Neural progenitor cell (in vitro differentiated cells): ENCODE measurements at regions not wholly inside any gene's neighbourhood (a gene's known extent, or its start where the extent isn't known, plus 50 kb on each side); places are given as distances from the start of the nearest gene placed in this dataset.
A peak's percentile ranks its signal among the peaks of the same experiment; 100 is the strongest.

ENCODE experiments used
- DNase-seq: peaks from one replicate; pipeline ENCODE4 v3.0.0-alpha.2; 2016; ENCODE audit warnings: low spot score
- H2AFZ ChIP-seq: fragments of 200-600 bp; sonication (generic); replicated peaks from 2 replicates; pipeline ENCODE4 v1.6.1; 2016; ENCODE audit warnings: antibody characterized with exemption
- H3F3A ChIP-seq: fragments of 200-600 bp; sonication (generic); 2 replicates; pipeline ENCODE4 v1.6.1; 2016; ENCODE audit warnings: antibody characterized with exemption, low read depth
- H3K27ac ChIP-seq: fragments of 200-600 bp; sonication (generic); 2 replicates; pipeline ENCODE4 v1.5.1; 2016; ENCODE audit warnings: mild to moderate bottlenecking
- H3K27me3 ChIP-seq: fragments of 200-600 bp; sonication (generic); 2 replicates; pipeline ENCODE4 v1.6.1; 2016; ENCODE audit warnings: mild to moderate bottlenecking, moderate library complexity
- H3K36me3 ChIP-seq: fragments of 200-600 bp; sonication (generic); 2 replicates; pipeline ENCODE4 v1.5.1; 2016
- H3K4me1 ChIP-seq: fragments of 200-600 bp; sonication (generic); 2 replicates; pipeline ENCODE4 v1.6.1; 2016; ENCODE audit warnings: mixed run types
- H3K4me2 ChIP-seq: fragments of 200-600 bp; sonication (generic); 2 replicates; pipeline ENCODE4 v1.6.1; 2016
- H3K4me3 ChIP-seq: fragments of 200-600 bp; sonication (generic); 2 replicates; pipeline ENCODE4 v1.5.1; 2016
- H3K79me2 ChIP-seq: fragments of 200-600 bp; sonication (generic); 2 replicates; pipeline ENCODE4 v1.6.1; 2016; ENCODE audit warnings: low read depth
- H3K9ac ChIP-seq: fragments of 200-600 bp; sonication (generic); 2 replicates; pipeline ENCODE4 v1.6.1; 2016
- H3K9me3 ChIP-seq: fragments of 200-600 bp; sonication (generic); 2 replicates; pipeline ENCODE4 v1.5.1; 2016; ENCODE audit warnings: low read depth
- H4K20me1 ChIP-seq: fragments of 200-600 bp; sonication (generic); 2 replicates; pipeline ENCODE4 v1.6.1; 2016; ENCODE audit warnings: low read depth
- H3K27ac Mint-ChIP-seq: 3 replicates; pipeline ENCODE4 v1.8.0; 2021; ENCODE audit warnings: mixed read lengths
- H3K27me3 Mint-ChIP-seq: 2 replicates; pipeline ENCODE4 v1.8.0; 2022; ENCODE audit warnings: low read depth, mild to moderate bottlenecking, inconsistent platforms, moderate library complexity, mixed read lengths; ENCODE audit not compliant: insufficient read depth
- H3K36me3 Mint-ChIP-seq: 3 replicates; pipeline ENCODE4 v1.8.0; 2021; ENCODE audit warnings: mixed read lengths
- H3K4me1 Mint-ChIP-seq: 3 replicates; pipeline ENCODE4 v1.8.0; 2021; ENCODE audit warnings: mixed read lengths
- H3K4me3 Mint-ChIP-seq: 3 replicates; pipeline ENCODE4 v1.8.0; 2021; ENCODE audit warnings: mild to moderate bottlenecking, moderate library complexity, mixed read lengths
- H3K9me3 Mint-ChIP-seq: 3 replicates; pipeline ENCODE4 v1.8.0; 2020; ENCODE audit warnings: mixed read lengths
- CTCF ChIP-seq: fragments of 200-600 bp; sonication (generic); IDR thresholded peaks from 2 replicates; pipeline ENCODE4 v1.5.1; 2017; ENCODE audit warnings: antibody characterized with exemption, mild to moderate bottlenecking
- EZH2 ChIP-seq: fragments of 200-600 bp; sonication (generic); IDR thresholded peaks from 2 replicates; pipeline ENCODE4 v1.6.1; 2017; ENCODE audit warnings: antibody characterized with exemption, mild to moderate bottlenecking, moderate library complexity
- EZH2phosphoT487 ChIP-seq: fragments of 200-600 bp; sonication (generic); IDR thresholded peaks from 2 replicates; pipeline ENCODE4 v1.6.1; 2017; ENCODE audit warnings: antibody characterized with exemption

DNA sequence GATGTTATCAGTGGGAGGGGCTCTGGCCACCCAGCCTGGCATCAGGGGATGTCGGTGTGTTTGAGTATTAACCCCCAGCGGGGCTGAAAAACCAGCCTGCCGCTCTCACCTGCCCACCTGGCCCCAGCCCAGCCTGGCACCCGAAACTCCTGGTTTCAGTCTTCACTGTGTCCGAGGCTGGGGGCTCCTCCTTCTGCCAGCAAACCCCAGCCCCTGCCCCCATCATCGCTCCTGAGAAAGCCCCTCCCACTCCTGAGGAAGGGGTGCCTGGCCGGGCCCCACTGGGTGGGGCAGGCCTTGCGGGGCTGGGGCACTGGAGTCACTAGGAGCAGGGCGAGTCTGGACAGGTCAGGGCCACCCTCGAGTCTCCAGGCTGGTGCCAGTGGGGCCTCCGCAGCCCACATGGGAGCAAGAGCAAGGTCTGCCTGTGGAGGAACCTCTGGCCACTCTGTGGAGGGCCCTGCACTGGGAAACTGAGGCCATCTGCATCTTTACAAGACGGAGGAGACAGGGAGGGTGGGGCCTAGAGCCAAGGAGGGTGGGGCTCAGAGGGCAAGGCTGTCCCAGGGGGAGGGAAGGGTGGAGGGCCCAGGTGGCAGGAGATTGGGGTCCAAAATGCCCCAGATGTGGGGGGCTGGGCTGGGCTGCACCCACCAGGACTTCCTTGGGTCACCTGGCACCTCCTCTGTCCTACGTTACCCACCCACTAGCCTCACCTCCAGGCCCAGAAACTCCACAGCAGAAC, 51.5 kb upstream of the NOTCH1 start:
- no peak for TF ChIP-seq CTCF
- Histone ChIP-seq H2AFZ (no peak overlapping the region), H3K4me3 (no peak overlapping the region), H3K4me1 (peaks cover 43% of the 10 kb centered on the region), H3K36me3 (no peaks in the 10 kb centered on the region), H3K27ac (no peak overlapping the region), H3K9ac (no peak overlapping the region), H3K27me3 (no peaks in the 10 kb centered on the region), H3F3A (peaks cover 9% of the 10 kb centered on the region), H3K79me2 (no peaks in the 10 kb centered on the region), H3K9me3 (no peaks in the 10 kb centered on the region), H4K20me1 (no peaks in the 10 kb centered on the region), H3K4me2 (no peak overlapping the region)
- H3K9me3 Mint-ChIP-seq: peaks cover under 1% of the 10 kb centered on the region
- peaks cover 29% of the 10 kb centered on the region for H3K4me1 Mint-ChIP-seq
- DNase-seq: no peak
- H3K4me3 Mint-ChIP-seq: no peak overlapping the region
- H3K27me3 Mint-ChIP-seq: peaks cover 18% of the 10 kb centered on the region
- no peak overlapping the region for H3K27ac Mint-ChIP-seq
- peaks cover 4% of the 10 kb centered on the region for H3K36me3 Mint-ChIP-seq

DNA sequence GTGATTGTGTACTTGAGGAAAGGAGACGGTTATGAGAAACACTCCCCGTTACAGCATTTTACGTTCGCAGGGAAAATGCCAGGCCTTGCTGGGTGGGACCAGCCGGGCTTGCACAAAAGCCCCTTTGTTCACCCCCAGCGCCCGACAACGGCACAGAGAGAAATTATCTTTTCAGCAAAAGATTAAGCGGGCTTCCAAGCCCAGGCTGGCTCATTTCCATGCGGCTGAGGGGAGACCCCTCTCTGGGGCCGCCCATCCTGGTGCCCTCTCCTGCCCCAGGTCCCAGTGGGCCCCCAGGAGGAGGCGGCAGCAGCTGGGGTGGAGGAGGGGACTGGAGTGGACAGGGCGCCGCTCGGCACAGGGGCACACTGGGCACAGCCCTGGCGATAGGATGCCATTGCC, 50.8 kb upstream of the NOTCH1 start:
- no peak overlapping the region for H3K4me3 Mint-ChIP-seq
- H3K36me3 Mint-ChIP-seq: peaks cover 4% of the 10 kb centered on the region

DNA sequence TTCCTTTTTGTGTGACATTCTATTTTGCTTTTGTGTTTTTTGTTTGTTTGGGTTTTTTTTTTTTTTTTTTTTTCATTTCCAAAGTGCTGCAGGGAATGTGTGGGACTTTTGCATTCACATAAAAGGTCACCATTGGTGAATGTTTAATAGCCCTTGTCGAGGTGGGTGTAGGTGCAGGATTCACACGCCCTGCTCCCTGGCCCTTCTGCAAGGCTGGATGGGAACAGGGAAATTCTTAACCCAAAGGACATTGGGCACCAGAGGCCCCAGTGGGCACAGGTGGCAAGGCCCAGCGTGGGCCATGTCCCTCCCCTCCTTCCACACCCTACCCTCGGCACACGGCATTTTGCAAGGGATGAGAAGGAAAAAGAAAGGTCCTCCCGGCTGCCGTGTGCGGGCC, 50.4 kb upstream of the NOTCH1 start:
- Histone ChIP-seq H3K4me2 (peak overlapping the region; percentile 54), H3K36me3 (no peaks in the 10 kb centered on the region), H3K27ac (no peak overlapping the region), H2AFZ (no peak overlapping the region), H3K9me3 (no peaks in the 10 kb centered on the region), H3K27me3 (no peaks in the 10 kb centered on the region), H3K79me2 (no peaks in the 10 kb centered on the region), H3F3A (peaks cover 9% of the 10 kb centered on the region), H3K4me3 (no peak overlapping the region), H4K20me1 (no peaks in the 10 kb centered on the region), H3K9ac (no peak overlapping the region), H3K4me1 (peaks cover 43% of the 10 kb centered on the region)
- Mint-ChIP-seq H3K27me3 (peaks cover 17% of the 10 kb centered on the region), H3K9me3 (peaks cover 10% of the 10 kb centered on the region), H3K4me1 (peaks cover 27% of the 10 kb centered on the region), H3K27ac (peak overlapping the region; percentile 93), H3K4me3 (no peak overlapping the region), H3K36me3 (peaks cover 4% of the 10 kb centered on the region)
- DNase-seq: no peak
- TF ChIP-seq CTCF (no peak), EZH2phosphoT487 (no peak), EZH2 (no peak)

More for the DNA sequence above, 50.8 kb upstream of the NOTCH1 start:
- peaks cover 43% of the 10 kb centered on the region for H3K4me1 ChIP-seq
- H3K4me2 ChIP-seq: peak overlapping the region; percentile 54
- peaks cover 28% of the 10 kb centered on the region for H3K4me1 Mint-ChIP-seq
- no peaks in the 10 kb centered on the region for H3K27me3 ChIP-seq
- TF ChIP-seq EZH2phosphoT487: no peak
- no peak for TF ChIP-seq CTCF
- no peak for TF ChIP-seq EZH2
- peaks cover 5% of the 10 kb centered on the region for H3K9me3 Mint-ChIP-seq
- DNase-seq: no peak
- H4K20me1 ChIP-seq: no peaks in the 10 kb centered on the region
- H3K27me3 Mint-ChIP-seq: peaks cover 17% of the 10 kb centered on the region
- H3K9ac ChIP-seq: no peak overlapping the region
- H3K4me3 ChIP-seq: no peak overlapping the region
- no peaks in the 10 kb centered on the region for H3K9me3 ChIP-seq
- no peak overlapping the region for H2AFZ ChIP-seq
- no peaks in the 10 kb centered on the region for H3K79me2 ChIP-seq
- H3K27ac Mint-ChIP-seq: peak overlapping the region; percentile 93
- no peak overlapping the region for H3K27ac ChIP-seq
- H3K36me3 ChIP-seq: no peaks in the 10 kb centered on the region
- peaks cover 9% of the 10 kb centered on the region for H3F3A ChIP-seq
